Activated naive CD4-positive, alpha-beta T cell (primary cell): ENCODE measurements at regions not wholly inside any gene's neighbourhood (a gene's known extent, or its start where the extent isn't known, plus 50 kb on each side); places are given as distances from the start of the nearest gene placed in this dataset.

ENCODE experiments used
- DNase-seq, 4 experiments: peaks; one replicate each; lab custom pipeline; 2025; lab: John Stamatoyannopoulos, UW

GRCh38 chr1:30048905-30049304 lies 674.5 kb downstream of the MATN1 start:
- DNase-seq = no peak

GRCh38 chr1:30047576-30047975 lies 675.8 kb downstream of the MATN1 start:
- no peak for DNase-seq

- no peak for DNase-seq
These were observed 676.6 kb downstream of the MATN1 start for GRCh38 chr1:30046751-30047150.

GRCh38 chr1:30045304-30046090 lies 677.9 kb downstream of the MATN1 start:
- no peak for DNase-seq

GRCh38 chr1:30044656-30045144 lies 678.7 kb downstream of the MATN1 start:
- no peak for DNase-seq

GRCh38 chr1:30043731-30044408 lies 679.5 kb downstream of the MATN1 start:
- DNase-seq = no peak

- no peak for DNase-seq
These were observed 680.1 kb downstream of the MATN1 start for GRCh38 chr1:30043256-30043655.

- no peak for DNase-seq
These were observed 680.8 kb downstream of the MATN1 start for GRCh38 chr1:30042438-30043147.

GRCh38 chr1:30041741-30042437 lies 681.5 kb downstream of the MATN1 start:
- no peak for DNase-seq

GRCh38 chr1:30040081-30041019 lies 683.0 kb downstream of the MATN1 start:
- DNase-seq = no peak

- no peak for DNase-seq
These were observed 683.9 kb downstream of the MATN1 start for GRCh38 chr1:30039354-30040080.

- DNase-seq = no peak
These were observed 685.0 kb downstream of the MATN1 start for GRCh38 chr1:30038134-30039025.

GRCh38 chr1:30037251-30038118 lies 685.9 kb downstream of the MATN1 start:
- no peak for DNase-seq

GRCh38 chr1:30036666-30037065 lies 686.7 kb downstream of the MATN1 start:
- no peak for DNase-seq

GRCh38 chr1:30036229-30036547 lies 687.2 kb downstream of the MATN1 start:
- DNase-seq = no peak

GRCh38 chr1:30035522-30036228 lies 687.7 kb downstream of the MATN1 start:
- no peak for DNase-seq

GRCh38 chr1:30034627-30035521 lies 688.5 kb downstream of the MATN1 start:
- no peak for DNase-seq
